CD4-positive, alpha-beta T cell treated with Interleukin-6 at 100 ng/mL for 8 hours (primary cell): ENCODE measurements at regions not wholly inside any gene's neighbourhood (a gene's known extent, or its start where the extent isn't known, plus 50 kb on each side); places are given as distances from the start of the nearest gene placed in this dataset.

Experiments used
- DNase-seq: peaks from one replicate; pipeline ENCODE4 v3.0.0-alpha.2; 2020; ENCODE audit warnings: mixed read lengths, low spot score

- no peak for DNase-seq
These were observed 966.9 kb upstream of the TMEM132C start for GRCh38 chr12:127300075-127300474.

GRCh38 chr12:127300753-127301152 lies 966.2 kb upstream of the TMEM132C start:
- no peak for DNase-seq

- DNase-seq = no peak
These were observed 965.1 kb upstream of the TMEM132C start for GRCh38 chr12:127301876-127302275.

- no peak for DNase-seq
These were observed 961.9 kb upstream of the TMEM132C start for GRCh38 chr12:127304751-127305725.

DNA sequence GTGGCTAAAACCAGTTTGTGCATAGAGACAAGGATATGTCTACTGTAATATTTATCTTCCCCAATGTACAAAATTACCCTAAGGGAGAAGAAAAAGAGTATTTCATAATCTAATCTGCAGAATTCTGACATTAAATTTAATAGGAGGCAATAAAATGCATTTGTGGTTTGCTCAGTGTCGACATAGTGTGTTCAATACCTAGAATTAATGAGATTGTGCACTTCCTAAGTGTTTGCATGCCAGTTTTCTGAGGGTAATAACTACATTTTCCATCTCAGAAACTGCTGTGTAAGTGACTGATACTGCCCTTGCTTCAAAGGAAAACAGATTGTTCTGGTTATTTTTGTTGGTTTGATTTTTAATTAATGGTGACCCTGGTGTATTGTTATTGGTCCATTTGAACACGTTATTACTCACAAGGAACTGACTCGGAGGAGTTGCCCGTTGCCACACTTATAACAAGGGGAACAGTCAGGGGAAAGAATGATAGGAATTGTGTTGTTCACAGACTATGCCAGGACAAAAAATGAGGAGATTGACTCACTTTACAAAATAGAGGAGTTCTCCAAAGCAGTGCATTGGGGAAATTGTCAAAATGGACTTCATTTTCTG lies 960.3 kb upstream of the TMEM132C start:
- DNase-seq = no peak

DNA sequence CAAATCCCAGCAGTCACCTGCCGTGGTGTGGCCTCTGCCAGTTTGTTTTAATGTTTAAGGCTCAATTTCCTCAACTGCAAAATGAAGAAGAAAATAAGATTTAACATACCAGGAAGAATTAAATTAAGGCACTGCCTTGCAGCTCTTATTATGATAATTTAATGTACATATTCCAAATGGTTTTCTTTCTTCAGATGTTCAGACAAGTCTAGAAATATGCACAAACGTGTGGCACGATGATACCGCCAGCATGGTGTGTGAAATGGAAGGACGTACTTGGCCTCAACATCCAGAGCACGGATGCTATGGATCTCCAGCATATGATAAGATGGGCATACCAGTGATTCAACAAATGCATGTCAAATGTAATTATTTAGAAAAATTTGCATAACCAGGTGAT lies 959.4 kb upstream of the TMEM132C start:
- no peak for DNase-seq

GRCh38 chr12:127308148-127308547 lies 958.8 kb upstream of the TMEM132C start:
- no peak for DNase-seq

DNA sequence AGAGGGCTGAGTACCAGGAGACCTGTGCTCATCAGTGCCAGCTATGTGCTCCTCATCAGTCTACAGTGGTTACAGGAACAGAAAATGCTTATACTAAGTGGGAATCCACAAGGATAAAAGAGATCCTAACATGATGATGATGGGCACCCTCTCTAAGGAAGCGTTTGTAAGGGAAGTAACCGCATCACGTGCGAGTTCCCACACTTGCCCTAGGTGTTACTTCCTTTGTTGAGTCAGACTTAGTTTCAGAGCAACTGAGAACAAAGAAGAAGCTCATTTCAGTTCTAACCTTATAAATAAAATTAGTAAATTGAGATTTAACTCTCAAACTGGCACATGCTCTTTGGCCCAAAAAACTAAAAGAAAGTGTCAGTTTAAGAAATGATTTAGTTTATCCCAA lies 956.4 kb upstream of the TMEM132C start:
- DNase-seq = no peak

DNA sequence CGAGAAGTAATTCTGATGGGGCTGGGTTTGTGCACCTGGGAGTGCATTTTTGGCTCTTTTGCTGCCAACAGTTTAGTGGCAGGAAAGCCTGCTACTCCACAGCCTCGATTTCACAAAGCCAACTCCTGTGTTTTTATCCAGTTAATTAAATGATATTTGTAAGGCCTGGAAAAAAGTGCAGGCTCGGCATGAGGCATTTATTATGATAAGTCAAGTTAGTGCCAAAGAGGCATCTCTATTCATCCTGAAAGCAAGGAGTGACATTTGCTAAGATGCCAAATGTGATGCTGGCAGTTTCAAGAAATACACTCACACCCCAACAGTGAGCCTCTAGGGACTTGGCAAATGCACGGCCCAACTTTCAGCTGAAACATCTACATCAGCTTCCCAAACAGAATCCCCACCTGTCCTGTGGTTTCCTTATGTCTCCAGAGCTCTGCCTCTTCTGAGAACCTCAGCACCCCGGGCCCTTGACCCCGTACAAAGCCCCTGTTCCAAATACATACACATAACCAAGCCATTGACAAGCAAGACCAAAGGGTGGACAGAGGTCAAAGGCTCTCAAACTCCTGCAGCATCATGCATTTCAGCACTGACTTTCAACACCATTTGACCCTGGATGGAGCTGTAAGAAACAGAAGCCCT lies 955.1 kb upstream of the TMEM132C start:
- no peak for DNase-seq

DNA sequence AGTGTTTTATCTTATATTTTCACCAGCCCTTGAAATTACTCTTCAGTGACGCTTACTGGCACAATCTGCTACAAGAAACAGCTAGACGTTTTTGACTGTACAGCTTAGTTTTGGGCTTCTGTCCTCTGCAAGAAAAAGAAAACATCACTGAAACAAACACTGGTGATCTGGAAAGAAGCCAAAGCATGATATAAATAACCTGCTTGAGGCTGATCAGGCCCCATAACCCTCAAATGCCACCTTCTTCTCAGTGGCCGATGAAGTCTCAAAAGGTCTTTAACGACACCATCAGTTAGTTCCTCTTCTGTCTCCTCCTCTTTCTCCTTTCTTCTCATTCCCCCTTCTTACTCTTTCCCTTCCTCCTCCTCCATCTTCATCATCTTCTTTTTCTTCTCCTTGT lies 942.3 kb upstream of the TMEM132C start:
- DNase-seq = no peak

DNA sequence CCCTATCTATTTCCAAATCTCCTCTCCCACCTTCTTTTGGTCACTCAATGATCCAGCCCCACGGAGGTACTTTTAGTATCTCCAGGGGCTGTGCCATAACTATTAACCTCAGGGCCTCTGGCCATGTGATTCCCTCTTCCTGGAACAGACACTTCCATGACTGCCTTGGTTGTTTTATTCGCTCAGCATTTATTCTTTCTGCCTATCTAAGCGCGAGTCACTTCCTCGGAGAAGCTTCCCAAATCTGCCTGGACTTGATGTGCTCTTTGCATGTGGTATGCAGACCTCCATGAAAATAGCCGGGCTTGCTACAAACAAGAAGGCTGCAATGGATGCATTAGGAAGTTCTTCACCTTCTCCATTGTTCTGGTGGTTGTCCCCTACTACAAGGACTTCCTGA lies 939.0 kb upstream of the TMEM132C start:
- no peak for DNase-seq

GRCh38 chr12:127328867-127329266 lies 938.1 kb upstream of the TMEM132C start:
- no peak for DNase-seq

- no peak for DNase-seq
These were observed 932.6 kb upstream of the TMEM132C start for GRCh38 chr12:127334365-127334764.

GRCh38 chr12:127334912-127335644 lies 931.9 kb upstream of the TMEM132C start:
- DNase-seq = no peak

- no peak for DNase-seq
These were observed 930.6 kb upstream of the TMEM132C start for GRCh38 chr12:127336416-127336815.

GRCh38 chr12:127339065-127339464 lies 927.9 kb upstream of the TMEM132C start:
- DNase-seq = no peak

DNA sequence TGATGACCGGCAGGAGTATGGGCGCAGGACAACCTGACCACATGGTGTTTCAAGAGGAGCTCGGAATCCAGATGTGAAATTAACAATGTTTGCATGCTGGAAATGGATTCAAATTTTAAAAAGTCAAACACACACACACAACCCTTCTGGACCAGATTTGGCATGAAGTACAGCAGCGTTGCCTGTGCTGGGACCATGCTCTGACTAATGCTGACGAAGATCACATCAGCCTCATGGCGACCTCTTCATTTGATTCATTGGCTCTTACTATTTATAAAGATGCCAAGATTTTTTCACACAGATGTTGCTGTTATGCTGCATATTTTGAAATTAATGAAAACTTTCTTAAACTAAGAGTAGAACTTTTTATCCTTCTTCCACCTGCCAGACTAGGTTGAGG lies 926.6 kb upstream of the TMEM132C start:
- DNase-seq = no peak

DNA sequence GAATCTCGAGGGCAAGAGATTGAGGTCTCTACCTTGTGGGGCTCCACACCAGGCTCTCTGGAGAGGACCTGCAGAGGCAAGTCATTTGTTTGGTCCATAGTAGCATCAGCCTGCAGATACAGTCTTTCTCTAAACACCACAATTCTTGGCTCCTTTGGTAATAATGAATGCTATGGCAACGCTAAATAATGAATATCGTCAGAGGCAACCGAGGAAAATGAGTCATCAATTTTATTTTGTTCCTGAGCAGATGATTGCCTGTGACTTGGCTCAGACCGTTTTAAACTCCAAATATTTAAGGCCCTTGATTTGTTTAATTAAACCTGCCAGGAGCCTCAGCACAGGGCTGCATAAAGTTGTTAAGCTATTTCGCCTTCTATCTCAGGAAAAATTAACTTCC lies 924.1 kb upstream of the TMEM132C start:
- DNase-seq = no peak

DNA sequence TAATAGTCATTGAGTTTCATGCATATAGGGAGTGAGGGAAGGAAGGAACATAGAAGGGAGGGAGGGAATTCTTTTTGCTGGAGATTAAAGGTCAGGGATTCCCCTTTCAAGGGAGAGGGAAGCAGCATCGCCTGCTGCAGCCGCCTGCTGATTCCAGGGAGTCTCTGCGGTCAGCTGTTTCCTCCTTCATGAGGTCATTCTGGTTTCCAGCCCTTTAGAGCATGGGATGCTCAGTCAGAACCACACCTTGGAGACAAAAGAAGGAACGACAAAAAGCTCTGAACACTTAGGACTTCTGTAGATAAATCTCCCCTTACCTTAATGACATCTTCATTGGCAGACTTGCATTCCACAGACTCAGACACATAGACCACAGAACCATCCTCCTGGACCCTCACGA lies 923.0 kb upstream of the TMEM132C start:
- DNase-seq = no peak

GRCh38 chr12:127351481-127352010 lies 915.4 kb upstream of the TMEM132C start:
- DNase-seq = no peak

- DNase-seq = no peak
These were observed 911.7 kb upstream of the TMEM132C start for GRCh38 chr12:127355061-127355841.
